AML-193 (cell line): ENCODE measurements at regions not wholly inside any gene's neighbourhood (a gene's known extent, or its start where the extent isn't known, plus 50 kb on each side); places are given as distances from the start of the nearest gene placed in this dataset.
"Not testable (repeated sequence)": the region's sequence is repeated elsewhere in the genome, so short reads cannot be mapped to it uniquely, and the experiment has no call there.

Experiments
- DNase-seq, 2 experiments: peaks; one replicate each; lab custom pipeline; 2025; lab: John Stamatoyannopoulos, UW

- DNase-seq: no peak
Observed at GRCh38 chr18:34480162-34480700, 229.9 kb upstream of the DTNA start.

GRCh38 chr18:34482204-34482603, 227.9 kb upstream of the DTNA start:
- no peak for DNase-seq

GRCh38 chr18:34483198-34483597, 226.9 kb upstream of the DTNA start:
- no peak for DNase-seq

- no peak for DNase-seq
Observed at GRCh38 chr18:34491719-34492118, 218.4 kb upstream of the DTNA start.

DNA sequence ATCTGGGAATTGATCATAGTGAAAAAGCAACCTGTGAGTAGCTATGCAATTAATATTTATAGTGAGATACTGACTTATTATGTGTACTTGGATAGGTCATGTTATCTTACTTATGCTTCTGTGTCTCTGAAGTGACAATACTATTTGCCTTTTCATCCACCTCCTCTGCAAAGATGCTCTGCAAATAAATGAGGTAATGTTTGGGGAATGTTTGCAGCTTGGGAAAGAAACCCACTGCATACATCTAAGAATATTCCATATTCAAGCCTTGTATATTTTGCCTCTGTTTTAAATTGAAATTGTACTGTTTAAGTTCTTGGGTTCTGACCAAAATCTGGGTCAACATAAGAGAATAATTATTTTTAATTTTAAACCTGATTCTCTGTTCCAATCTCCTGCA, 217.4 kb upstream of the DTNA start:
- no peak for DNase-seq

DNA sequence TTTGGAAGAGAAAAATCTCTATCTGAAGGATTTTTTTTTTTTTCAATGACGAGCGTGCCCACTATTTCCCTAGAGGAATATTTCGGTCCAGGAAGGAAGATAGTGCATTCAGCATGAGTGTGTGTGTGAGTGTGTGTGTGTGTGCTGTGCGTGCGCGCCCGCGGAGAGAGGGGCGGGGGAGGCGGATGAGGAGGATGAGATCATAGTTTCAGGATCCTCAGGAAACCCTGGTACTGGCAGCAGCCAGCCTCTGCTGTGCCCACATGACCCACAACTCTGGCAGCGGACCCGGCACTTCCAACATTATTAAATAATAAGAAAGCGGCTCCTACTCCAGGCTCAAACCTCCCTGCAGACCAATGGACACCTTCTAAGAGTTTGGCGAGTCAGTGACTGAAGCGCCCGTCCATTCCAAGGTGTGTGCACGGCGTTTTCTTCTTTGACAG, 217.0 kb upstream of the DTNA start:
- no peak for DNase-seq

GRCh38 chr18:34493566-34494358, 216.3 kb upstream of the DTNA start:
- no peak for DNase-seq

GRCh38 chr18:34494359-34494696, 215.8 kb upstream of the DTNA start:
- DNase-seq: no peak

- no peak for DNase-seq
Observed at GRCh38 chr18:34495506-34495905, 214.6 kb upstream of the DTNA start.

DNA sequence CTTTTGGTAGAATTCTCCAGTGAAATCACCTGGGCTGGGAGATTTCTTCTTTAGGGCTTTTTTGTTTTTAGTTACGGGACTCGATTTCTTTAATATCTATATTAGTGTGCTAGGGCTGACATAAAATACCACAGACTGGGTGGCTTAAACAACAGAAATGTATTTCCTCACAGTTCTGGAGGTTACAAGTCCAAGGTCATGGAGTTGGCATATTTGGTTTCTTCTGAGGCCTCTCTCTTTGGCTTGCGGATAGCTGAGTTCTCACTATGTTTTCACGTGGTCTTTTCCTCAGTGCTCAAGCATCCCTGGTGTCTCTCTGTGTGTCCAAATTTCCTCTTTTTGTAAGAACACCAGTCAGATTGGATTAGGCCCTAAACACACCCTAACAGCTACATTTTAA, 208.5 kb upstream of the DTNA start:
- no peak for DNase-seq

GRCh38 chr18:34506198-34506597, 203.9 kb upstream of the DTNA start:
- DNase-seq: no peak

- DNase-seq: no peak
Observed at GRCh38 chr18:34509163-34509562, 200.9 kb upstream of the DTNA start.

- no peak for DNase-seq
Observed at GRCh38 chr18:34509879-34510586, 200.1 kb upstream of the DTNA start.

GRCh38 chr18:34510926-34511325, 199.2 kb upstream of the DTNA start:
- no peak for DNase-seq

- DNase-seq: no peak
Observed at GRCh38 chr18:34511435-34511834, 198.7 kb upstream of the DTNA start.

DNA sequence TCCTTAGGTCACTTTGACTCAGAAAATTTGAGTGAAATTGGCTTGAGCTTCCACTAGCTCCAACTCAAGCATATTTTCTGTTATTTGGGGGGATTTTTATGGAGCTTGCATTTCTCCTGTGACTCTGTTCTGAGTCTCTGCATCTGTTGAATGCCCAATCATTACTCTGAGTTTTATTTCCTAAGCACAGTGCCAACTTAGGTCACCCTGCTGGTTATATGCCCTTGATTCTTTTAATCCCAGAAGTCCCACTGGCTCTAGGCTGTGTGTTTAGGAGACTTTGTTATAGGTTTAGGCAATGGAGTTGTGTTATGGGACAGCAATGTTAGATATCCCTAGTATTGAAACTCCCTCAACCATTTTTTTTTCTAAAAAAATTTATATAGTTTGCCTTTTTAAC, 198.2 kb upstream of the DTNA start:
- DNase-seq: no peak

- no peak for DNase-seq
Observed at GRCh38 chr18:34514238-34514637, 195.9 kb upstream of the DTNA start.

GRCh38 chr18:34514957-34515356, 195.1 kb upstream of the DTNA start:
- no peak for DNase-seq

DNA sequence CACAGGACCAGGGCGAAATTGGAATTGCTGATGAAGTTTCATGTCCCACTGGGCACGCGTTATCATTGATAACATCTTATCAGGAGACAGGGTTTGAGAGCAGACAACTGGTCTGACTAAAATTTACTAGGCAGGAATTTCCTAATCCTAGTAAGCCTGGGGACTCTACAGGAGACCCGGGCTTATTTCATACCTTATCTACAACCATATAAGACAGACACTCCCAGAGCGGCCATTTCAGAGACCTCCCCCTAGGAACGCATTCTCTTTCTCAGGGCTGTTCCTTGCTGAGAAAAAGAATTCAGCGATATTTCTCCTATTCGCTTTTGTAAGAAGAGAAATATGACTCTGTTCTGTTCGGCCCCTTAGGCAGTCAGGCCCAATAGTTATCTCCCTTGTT, 193.7 kb upstream of the DTNA start:
- DNase-seq: not testable (repeated sequence)

GRCh38 chr18:34516996-34517395, 193.1 kb upstream of the DTNA start:
- DNase-seq: not testable (repeated sequence)

GRCh38 chr18:34521040-34521439, 189.1 kb upstream of the DTNA start:
- DNase-seq: no peak

GRCh38 chr18:34522603-34523002, 187.5 kb upstream of the DTNA start:
- no peak for DNase-seq

DNA sequence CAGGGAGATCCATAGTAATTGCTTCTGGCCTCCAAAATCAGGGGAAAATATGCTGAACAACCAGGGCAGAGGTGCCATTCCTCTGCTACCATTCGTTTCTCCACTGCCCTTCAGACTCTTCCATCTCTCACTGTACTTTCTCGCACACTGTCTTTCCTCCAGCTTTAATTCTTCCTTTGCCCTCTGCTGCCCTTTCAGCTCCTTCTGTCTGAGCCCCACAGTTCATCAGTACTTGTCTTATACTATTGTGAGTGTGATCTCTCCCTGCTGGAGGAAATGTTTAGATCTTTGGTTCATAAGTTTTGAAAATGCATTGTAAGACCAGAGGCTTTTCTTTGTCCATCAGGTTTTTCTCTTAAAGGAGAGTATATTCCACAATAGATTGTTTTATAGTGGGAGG, 184.9 kb upstream of the DTNA start:
- no peak for DNase-seq
